GM19455 (cell line): ENCODE measurements at regions not wholly inside any gene's neighbourhood (a gene's known extent, or its start where the extent isn't known, plus 50 kb on each side); places are given as distances from the start of the nearest gene placed in this dataset.
"Not testable (repeated sequence)": the region's sequence is repeated elsewhere in the genome, so short reads cannot be mapped to it uniquely, and the experiment has no call there.

Source experiments
- ATAC-seq: cut with Tn5 transposase; IDR thresholded peaks from one replicate; pipeline ENCODE4 v1.9.1; 2021; ENCODE audit not compliant: unreplicated experiment

DNA sequence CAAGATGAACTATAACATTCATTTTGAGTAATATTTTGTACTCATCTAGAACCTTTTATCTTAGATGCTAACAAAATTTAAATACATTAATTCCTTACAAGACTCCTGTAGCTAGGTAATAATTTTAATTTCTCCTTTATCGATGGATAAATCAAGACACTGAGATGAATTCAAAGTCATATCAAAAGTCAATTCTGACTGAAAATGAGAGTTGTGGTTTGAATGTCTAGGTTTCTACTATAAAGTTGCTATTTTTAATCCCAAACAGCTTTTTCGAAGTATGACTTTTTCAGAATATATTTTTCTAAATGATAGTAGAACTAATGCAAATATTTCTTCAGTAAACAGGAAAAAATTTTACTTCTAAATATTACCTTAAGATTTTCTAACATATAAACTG, 491.7 kb upstream of the FAM174A start:
- ATAC-seq = no peak

DNA sequence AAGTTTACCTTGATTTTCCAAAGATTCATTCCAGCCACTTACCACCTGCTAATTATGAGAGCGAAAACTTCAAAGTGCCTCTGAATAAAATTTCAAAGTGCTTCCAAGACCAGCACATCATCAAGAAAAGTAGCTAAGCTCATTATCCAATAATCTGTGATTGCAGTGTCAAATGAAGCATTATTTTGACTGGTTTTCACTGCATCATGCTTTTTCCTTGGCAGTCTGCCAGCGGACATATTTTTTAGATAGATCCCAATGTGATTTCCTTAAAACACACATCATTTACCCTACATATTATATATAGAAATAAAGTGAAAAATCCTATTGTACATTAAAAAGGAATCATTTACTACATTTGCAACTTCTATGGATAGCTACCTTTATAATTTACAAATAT, 508.6 kb upstream of the FAM174A start:
- no peak for ATAC-seq

DNA sequence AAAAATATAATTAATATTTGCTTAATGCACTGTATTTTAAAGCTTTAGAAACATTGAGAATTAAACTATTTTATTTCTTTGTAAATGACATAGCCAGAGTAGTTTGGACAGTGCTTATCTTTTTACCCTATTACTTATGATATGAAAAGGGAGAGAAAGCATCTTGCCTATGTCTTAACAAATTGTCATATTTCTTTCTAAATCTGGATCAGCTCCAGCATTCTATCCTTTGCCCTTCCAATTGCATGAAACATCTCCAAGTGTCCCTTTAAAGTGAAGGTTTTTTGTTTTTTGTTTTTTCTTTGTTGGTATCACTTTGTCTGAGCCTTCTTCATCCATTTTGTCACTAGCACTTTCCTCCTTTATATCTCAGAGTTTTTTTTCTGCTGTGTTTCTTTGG, 511.6 kb upstream of the FAM174A start:
- no peak for ATAC-seq

DNA sequence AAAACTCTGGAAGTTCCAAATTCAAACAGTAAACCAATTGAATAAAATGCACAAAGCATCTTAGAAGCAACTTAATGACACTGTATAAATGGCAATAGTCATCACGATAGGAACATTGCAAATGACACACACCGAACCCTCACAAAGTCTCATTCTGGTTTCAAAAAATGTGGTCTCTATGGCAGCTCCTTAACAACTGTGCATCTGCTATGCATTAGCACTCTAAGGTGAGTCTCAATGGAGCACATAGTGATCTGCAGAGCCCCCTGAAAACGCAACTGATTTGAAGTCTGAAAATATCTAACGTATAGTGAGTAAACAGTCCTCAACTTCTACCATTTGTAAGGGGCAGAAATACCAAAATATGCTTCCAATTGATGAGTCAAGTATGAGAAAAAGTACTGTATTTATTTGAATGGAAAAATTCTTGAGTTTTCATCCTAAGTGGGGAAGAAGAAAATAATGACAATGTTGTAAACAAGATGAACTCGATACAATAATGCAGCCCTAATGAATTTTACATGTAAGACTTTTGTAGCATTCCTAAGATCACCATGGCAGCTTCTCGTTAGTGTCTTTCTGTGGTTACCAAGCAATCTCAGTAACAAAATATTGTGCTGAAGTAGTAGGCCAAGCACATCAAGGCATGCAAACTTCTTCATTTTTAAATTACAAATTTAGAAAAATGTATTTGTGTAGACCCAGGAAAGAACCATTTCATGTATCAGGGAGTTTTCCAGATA, 517.5 kb upstream of the FAM174A start:
- no peak for ATAC-seq

DNA sequence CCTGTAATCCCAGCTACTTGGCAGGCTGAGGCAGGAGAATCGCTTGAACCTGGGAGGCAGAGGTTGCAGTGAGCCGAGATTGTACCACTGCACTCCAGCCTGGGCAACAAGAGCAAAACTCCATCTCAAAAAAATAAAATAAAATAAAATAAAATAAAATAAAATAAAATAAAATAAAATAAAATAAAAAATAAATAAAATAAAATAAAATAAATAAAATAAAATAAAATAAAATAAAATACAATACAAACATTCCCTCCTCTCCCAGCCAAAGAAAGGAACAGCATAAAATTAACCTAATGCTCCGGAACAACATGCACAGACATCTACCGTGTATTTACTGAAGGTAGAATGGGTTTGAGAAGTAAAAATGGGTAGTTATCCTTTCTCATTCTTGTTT, 521.9 kb upstream of the FAM174A start:
- not testable (repeated sequence) for ATAC-seq

DNA sequence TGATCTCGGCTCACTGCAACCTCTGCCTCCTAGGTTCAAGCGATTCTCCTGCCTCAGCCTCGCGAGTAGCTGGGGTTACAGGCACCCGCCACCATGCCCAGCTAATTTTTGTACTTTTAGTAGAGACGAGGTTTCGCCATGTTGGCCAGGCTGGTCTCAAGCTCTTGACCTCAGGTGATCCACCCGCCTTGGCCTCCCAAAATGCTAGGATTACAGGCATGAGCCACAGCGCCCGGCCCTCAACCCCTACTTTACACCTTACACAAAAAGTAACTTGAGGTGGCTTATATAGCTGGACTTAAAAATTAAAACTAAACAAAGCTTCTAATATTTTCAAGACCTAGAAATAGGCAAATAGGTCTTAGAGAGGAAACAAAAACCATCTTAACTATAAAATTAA, 524.0 kb upstream of the FAM174A start:
- not testable (repeated sequence) for ATAC-seq

DNA sequence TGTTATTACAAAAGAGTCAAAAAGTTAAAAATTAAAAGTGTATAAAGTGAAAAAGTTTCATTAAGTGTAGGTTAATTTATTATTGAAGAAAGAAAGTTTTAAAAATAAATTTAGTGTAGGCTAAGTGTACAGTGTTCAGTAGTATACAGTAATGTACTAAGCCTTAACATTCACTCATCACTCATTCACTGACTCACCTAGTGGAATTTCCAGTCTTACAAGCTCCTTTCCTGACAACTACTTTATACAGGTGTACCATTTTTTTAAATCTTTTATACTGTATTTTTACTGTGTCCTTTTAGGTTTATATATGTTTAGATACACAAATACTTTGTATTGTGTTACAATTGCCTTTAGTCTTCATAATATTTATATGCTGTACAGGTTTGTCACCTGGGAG, 530.2 kb upstream of the FAM174A start:
- ATAC-seq = no peak

DNA sequence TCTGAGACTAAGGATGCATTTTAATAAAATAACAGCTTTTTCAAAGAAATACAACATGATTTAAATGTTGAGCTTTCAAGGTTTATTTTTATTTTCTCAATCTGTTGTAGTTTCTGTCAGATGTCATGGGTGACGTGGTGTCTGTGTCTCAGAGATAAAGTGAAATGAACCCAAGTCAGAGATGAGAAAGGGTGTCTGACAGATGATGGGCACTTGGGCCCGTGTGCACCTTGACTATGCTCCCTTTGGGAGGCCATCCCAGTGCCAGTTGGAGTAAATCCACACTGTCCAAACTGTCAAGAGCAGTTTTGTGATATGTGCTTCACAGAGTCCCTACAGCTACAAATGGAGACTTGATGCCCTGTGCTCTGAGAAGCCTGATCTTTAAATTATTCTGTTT, 536.9 kb upstream of the FAM174A start:
- ATAC-seq = no peak

DNA sequence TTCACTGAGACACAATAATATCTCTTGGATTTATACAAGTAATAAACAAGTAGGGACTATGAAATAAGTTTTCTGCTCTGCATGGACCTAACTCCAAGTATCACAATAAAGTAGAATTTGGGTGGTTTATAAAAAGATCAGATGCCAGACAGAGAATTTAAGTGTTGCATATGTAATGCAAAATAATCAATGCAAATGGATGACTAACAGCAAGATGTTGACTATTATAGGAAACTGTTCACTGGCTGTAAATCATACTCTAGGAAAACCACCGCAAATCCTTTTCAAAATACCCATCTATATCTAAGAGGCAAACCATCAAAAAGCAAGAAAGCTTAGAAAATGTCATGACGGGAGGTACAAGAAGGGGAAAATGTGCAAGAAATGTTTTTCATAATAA, 539.8 kb upstream of the FAM174A start:
- no peak for ATAC-seq

DNA sequence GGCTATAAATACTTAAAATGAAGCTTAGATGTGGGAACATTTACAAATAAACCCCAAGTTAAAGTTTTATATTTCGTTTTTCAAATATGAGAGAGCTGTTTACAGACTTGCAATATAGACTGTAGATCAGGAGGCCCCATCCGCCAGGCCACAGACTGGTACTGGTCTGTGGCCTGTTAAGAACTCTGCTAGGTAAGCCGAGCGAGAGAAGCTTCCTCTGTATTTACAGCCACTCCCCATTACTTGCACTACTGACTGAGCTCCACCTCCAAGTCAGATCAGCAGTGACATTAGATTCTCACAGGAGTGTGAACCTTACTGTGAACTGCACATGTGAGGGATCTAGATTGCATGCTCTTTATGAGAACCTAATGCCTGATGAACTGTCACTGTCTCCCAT, 561.4 kb upstream of the FAM174A start:
- ATAC-seq = no peak

DNA sequence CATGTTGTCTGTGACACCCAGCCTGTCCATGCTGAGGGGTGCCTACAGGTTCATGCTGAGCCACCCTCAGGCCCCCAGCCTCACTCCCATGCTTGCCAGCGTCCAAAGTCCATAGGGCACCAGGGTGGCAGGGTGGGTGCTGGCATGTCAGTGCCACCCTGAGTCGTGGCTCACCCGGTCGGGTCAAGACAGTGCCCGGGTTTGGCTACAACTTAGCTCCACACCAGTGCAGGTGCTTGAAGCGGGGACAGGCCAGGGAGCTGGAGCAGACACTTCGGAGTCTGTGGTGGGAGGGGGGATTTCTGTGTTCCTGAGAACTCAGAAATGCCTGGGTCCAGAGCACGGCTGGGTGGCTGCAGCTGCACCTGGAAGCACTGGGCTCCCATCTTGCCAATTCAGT, 579.2 kb upstream of the FAM174A start:
- no peak for ATAC-seq

DNA sequence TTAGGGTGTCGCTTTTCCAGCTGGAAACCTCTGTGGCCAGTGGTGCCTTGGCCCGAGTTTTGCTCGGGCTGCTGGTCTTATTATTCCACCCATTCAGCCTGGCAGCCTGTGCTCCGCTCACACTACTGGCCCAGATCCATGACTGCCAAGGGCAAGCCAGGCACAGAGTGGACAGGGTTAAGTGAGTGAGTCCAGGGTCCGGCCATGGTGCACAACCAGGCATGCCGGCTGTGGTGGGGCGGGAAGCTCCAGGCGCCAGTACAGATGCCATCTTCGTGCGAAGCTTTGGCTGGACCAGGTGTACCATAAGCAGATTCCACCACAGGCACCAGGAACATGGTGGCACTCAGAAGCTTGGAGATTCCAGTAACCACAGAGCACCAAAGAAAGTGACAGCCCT, 580.2 kb upstream of the FAM174A start:
- ATAC-seq = no peak

DNA sequence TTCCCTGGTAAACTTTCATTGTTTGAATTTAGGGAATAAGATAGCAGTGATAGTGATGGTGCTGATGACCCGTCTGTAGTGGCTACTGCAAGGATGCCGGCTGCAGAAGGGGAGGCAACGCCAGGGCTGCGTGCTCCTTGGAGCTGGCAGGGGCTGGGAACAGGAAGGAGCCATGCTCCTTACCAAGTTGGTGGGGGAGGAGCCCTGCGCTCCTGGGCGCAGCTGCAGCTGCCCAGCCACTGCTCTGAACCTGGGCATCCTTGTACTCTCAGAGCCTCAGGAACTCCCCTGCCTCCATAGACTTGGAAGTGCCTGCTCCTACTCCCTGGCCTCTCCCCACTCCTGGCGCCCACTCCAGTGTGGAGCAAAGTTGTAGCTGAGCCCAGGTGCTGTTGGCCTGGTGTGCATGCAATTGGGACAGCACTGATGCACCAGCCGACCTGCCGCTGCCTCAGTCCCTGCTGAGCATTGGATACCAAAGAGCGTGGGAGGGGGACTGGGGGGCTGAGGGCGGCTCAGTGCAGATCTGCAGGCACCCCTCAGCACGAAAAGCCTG, 585.1 kb upstream of the FAM174A start:
- ATAC-seq = no peak

DNA sequence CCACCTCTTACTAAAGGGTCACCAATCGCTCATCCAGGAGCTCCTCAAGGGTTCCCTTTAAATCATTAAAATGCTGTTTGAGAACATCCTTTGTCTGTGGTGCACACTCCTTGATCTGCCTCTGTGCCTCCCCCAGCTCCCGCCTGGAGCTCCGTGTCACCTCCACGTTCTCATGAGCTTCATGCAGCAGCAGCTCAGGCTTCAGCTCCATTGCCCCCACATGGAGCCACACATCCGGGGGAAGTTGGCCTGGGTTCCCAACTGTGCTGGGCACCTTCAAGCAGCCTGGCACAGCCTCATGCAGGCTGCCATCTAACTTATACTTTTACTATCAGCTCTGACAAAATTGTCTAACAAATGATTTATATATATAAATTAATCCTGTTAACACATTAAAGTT, 585.8 kb upstream of the FAM174A start:
- no peak for ATAC-seq

DNA sequence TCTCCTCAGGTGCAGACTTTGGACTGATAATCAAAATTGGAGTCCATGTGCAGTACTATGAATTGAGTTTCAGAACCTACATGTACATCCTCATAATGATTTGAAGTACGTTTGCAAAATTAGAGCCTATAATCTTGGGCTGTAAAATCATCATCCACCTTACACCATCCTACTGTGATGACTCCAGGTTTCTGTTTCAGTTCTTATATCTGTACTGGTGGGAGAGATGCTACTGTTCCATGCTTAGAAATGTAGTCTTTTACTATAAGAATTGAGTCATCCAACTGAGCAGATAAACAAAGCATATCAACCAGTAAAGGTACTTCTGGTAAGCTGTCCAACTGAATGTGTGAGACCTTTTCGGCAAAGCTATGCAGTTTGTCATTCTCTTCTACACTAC, 586.3 kb upstream of the FAM174A start:
- no peak for ATAC-seq

DNA sequence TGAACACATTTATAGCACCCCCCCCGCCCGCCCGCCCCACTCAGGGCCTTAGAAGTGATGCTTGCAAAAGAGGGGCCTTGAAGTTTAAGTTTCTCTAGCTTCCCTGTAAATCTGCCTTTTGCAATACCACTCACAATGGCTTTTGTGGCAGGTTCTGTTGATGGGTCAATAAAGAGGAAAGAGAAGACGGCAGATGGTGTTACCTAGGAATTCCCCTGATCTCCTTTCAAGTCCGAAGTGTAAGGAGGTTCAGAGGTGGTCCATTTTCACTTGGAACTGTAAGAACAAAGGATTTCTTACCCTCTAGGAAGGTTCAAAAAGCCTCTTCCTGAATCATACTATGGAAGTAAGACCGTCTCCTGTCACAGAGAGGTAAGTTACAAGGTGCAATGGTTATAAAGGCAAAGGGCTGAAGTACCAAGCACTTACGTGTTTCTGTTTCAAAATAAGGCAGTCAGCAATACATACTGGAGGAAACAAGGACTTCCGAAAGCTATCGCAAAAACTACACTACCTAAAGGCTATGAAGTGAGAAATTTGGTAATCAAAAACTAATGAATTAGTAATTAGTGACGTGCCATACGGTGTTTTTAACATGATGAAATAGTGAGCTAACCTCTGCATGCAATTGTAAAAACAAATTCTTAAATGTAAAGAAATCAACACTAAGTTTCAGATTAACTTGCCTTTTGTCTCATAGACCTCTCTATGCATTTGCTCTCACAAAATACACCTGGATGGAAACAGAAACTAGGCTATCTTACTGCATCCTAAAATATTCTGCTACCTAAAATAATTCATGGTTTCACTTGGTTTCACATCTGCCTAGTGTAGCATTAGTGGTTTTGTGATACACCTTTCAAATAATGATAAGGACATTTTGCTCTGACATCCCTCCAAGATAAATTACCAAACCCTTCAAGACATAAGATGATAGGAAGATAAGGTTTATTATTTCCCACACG, 589.4 kb upstream of the FAM174A start:
- no peak for ATAC-seq

DNA sequence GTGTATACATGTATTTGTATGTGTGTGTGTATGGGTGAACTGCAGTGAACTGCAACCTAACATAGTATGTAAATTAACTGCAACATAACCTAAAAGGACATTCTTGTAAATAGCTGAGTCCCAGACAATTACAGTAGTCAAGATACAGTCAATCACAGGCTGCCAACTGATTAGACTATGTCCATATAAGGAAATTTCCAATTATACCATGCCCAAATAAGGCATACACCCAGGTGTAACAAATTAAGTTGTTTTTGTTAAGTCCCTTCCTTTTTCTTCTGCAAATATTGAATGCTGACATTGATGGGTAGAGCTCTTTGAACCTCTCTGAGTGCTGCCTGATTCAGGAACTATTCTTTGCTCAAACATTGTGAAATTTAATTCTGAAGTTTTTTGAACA, 594.6 kb upstream of the FAM174A start:
- no peak for ATAC-seq

DNA sequence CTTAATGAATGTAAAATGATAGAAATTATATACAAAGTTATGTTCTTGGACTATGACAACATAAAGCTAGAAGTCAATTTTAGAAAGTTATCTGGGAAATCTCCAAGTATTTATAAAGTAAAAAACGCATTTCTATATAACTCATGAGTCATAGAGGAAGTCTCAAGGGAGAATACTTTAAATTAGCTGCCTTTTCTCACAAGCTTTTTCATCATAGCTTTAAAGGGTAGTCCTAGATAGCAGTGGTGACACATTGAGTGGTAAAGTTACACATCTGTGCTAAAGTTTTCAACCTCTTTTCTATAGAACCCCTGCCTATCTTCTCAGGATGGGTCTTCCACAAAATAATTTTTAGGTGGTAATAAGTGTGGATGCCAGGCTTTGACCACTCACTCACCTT, 598.3 kb upstream of the FAM174A start:
- ATAC-seq = no peak

DNA sequence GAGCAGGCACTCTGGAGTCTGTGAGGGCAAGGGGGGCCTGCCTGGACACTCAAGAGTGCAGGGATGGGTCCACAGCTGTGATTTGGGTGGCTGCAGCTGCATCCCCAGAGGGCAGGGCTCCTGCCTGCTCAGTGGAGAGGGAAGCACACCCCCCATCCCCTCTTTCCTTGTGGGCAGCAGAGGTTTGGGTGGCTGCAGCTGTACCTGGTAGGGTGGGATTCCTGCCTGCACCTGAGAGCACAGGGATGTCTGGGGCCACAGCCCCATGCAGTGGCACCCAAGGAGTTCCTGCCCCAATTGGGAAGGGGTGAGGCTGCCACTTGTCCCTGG, 605.4 kb upstream of the FAM174A start:
- no peak for ATAC-seq

DNA sequence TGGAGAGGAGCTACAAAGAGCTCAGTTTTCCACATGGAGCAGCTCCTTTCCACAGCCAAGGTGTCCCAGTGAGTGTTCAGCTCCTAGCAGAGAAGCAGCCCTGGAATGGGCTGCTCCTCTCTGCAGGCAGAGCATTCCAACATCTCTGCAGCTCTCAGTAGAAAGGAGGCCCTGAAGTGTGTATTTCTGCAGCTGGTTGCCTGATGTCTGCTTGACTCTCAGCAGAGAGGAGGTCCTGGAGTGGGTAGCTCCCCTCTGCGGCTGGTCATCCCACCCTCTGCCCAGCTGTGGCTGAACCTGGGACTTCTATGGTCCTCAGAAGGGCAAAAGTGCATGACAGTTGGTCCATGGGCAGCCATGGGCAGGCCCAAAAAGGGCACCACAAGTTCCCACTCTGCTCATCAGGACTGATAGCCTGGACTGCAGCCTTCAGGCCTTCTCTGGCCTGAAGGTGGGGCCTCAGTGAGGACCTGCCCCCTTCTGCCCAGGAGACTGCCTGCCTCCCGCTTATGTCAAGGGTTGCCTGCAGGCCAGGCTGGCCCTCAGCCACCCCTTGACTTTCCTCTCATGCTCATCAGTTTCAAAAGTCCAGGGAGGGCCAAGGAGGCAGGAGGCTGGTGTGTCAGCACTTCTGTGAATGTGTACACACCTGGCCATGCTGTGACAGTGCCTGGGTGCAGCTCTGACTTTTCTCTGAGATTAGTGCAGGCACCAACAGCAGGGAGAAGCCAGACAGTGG, 605.9 kb upstream of the FAM174A start:
- no peak for ATAC-seq

DNA sequence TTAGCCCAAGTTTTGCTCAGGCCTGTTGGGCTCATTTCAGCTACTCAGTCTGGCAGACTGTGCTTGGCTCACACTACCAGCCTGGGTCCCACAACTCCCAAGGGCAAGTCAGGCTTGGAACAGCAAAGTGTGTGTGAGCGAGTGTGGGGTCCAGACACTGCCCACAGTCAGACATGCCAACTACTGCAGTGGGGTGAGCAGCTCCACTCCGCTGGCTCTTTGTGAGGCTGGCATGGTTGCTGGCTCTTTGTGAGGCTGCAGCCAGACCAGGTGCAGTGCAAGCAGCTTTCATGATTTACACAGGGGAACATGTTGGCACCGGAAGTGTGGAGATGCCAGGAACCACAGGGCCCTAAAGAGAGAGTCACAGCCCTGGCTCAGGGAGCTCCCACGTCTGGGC, 606.7 kb upstream of the FAM174A start:
- ATAC-seq = no peak
